Lower lobe of right lung (tissue), 2 donors: ENCODE measurements at regions not wholly inside any gene's neighbourhood (a gene's known extent, or its start where the extent isn't known, plus 50 kb on each side); places are given as distances from the start of the nearest gene placed in this dataset.
A peak's percentile ranks its signal among the peaks of the same experiment; 100 is the strongest.
"Not testable (repeated sequence)": the region's sequence is repeated elsewhere in the genome, so short reads cannot be mapped to it uniquely, and the experiment has no call there.

Experiments used
- ATAC-seq, 2 donors: fragments of 200-7000 bp; cut with Tn5 transposase; one replicate each; pipeline ENCODE4 v1.9.1; 2020 to 2022; ENCODE audit warnings: mild to moderate bottlenecking in 2 of 2, moderate library complexity in 2 of 2
- DNase-seq: peaks from one replicate; pipeline ENCODE4 v3.0.0-alpha.2; 2020
- H3K27ac ChIP-seq: fragments of 200-600 bp; one replicate; pipeline ENCODE4 v1.8.0; 2022
- H3K27me3 ChIP-seq: fragments of 200-600 bp; one replicate; pipeline ENCODE4 v1.8.0; 2022; ENCODE audit warnings: low read depth
- H3K36me3 ChIP-seq: fragments of 200-600 bp; one replicate; pipeline ENCODE4 v1.8.0; 2022; ENCODE audit warnings: mild to moderate bottlenecking
- H3K4me1 ChIP-seq: fragments of 200-600 bp; one replicate; pipeline ENCODE4 v1.8.0; 2022
- H3K4me3 ChIP-seq: fragments of 200-600 bp; one replicate; pipeline ENCODE4 v1.8.0; 2022; ENCODE audit warnings: mild to moderate bottlenecking
- H3K9me3 ChIP-seq: fragments of 200-600 bp; one replicate; pipeline ENCODE4 v1.8.0; 2022
- intact Hi-C: fragments of 100-400 bp; cut with DNase I; formaldehyde crosslinking; loops from one replicate; pipeline ENCODE4 v1.11.0; 2022
- TF ChIP-seq, protein P1 (sequence below): fragments of 200-600 bp; IDR thresholded peaks from one replicate; pipeline ENCODE4 v1.8.0; 2022; ENCODE audit warnings: antibody characterized with exemption, mild to moderate bottlenecking
- donor health status: DM: no; HTN: yes; CAD: no; lungs with severe emphysema.

DNA sequence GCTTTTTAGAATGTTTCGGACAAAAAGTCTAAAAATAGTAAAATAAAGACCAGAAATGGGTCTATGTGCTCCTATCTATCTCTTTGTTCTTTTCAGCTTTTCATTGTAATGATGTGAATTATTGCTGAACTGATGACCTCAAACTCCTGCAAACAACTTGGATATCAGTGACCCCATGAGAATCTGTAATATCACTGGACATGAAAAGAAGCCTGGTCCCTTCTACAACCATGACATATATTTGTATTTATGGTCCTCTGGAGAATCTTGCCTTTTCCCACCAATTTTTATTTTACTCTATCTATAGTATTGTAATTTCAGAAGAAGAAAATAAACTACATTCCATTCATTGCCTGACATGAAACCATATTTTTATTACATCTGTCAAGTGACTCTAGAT, 740.7 kb upstream of the CA10 start:
- DNase-seq (no peak), ATAC-seq (no peak)
- no peaks in the 10 kb centered on the region for H3K9me3 ChIP-seq
- no peaks in the 10 kb centered on the region for H3K27me3 ChIP-seq
- no peaks in the 10 kb centered on the region for H3K4me1 ChIP-seq
- TF ChIP-seq, protein P1, sequence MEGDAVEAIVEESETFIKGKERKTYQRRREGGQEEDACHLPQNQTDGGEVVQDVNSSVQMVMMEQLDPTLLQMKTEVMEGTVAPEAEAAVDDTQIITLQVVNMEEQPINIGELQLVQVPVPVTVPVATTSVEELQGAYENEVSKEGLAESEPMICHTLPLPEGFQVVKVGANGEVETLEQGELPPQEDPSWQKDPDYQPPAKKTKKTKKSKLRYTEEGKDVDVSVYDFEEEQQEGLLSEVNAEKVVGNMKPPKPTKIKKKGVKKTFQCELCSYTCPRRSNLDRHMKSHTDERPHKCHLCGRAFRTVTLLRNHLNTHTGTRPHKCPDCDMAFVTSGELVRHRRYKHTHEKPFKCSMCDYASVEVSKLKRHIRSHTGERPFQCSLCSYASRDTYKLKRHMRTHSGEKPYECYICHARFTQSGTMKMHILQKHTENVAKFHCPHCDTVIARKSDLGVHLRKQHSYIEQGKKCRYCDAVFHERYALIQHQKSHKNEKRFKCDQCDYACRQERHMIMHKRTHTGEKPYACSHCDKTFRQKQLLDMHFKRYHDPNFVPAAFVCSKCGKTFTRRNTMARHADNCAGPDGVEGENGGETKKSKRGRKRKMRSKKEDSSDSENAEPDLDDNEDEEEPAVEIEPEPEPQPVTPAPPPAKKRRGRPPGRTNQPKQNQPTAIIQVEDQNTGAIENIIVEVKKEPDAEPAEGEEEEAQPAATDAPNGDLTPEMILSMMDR: no peak
- H3K27ac ChIP-seq: no peak overlapping the region
- intact Hi-C loops: no loop called here
- no peaks in the 10 kb centered on the region for H3K36me3 ChIP-seq
- no peak overlapping the region for H3K4me3 ChIP-seq

DNA sequence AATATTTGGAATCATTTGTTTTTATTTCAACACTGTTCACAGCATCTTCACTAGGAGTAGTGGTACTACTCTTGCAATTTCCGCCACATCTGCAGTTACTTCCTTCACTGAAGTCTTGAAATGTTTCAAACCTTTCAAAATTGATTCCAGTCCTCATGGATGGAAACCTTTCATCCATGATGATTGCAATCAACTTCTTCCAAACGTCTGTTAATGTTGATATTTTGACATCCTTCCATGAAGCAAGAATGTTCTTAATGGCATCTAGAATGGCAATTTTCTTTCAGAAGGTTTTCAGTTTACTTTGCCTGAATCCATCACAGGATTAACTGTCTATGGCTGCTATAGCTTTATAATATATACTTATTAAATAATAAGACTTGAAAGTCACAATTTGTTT, 736.8 kb upstream of the CA10 start:
- DNase-seq: no peak
- no peak overlapping the region for H3K4me3 ChIP-seq
- H3K27ac ChIP-seq: no peak overlapping the region
- intact Hi-C loops: no loop called here
- no peaks in the 10 kb centered on the region for H3K27me3 ChIP-seq
- TF ChIP-seq, protein P1: no peak
- no peaks in the 10 kb centered on the region for H3K4me1 ChIP-seq
- H3K9me3 ChIP-seq: no peaks in the 10 kb centered on the region
- no peak for ATAC-seq
- no peaks in the 10 kb centered on the region for H3K36me3 ChIP-seq

DNA sequence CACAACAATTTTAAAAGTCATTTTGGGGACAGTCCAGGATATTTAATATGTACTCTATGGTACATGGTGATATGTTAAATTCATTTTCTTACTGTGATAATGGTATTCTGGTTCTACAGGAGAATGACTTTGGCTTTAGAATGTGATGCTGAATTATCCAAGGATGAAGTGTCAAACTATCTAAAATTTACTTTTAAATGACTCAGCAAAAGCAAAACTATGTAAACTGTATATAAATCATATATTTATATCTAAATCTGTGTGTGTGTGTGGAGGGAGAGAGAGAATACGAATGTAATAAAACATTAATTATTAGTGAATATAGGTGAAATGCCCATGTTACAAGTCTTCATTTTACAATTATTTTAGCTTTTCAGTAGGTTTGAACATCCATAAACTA, 733.8 kb upstream of the CA10 start:
- ATAC-seq: no peak
- no peak overlapping the region for H3K27ac ChIP-seq
- DNase-seq: no peak
- no peaks in the 10 kb centered on the region for H3K27me3 ChIP-seq
- TF ChIP-seq, protein P1: no peak
- no peak overlapping the region for H3K4me3 ChIP-seq
- intact Hi-C loops: no loop called here
- H3K36me3 ChIP-seq: no peaks in the 10 kb centered on the region
- no peaks in the 10 kb centered on the region for H3K9me3 ChIP-seq
- no peaks in the 10 kb centered on the region for H3K4me1 ChIP-seq

DNA sequence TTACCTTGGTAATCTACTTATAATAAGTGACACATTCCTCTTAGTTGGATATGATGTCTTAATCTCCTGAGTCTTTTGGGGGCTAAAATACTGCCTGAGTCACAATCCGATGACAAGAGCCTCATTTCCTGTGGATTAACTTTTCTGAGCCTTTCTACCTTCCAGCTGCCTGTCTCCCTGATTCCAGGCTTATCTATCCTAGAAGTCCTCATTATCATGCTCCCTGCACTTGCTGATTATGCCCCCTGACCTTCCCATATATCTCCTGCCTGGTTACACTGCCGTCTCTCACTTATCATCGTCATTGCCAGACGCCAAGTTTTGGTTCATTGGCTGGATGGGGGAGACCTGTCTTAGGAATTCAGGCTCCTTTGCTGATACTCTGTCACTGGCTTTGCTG, 727.4 kb upstream of the CA10 start:
- Histone ChIP-seq H3K27me3 (no peaks in the 10 kb centered on the region), H3K9me3 (no peaks in the 10 kb centered on the region), H3K36me3 (no peaks in the 10 kb centered on the region), H3K27ac (no peak overlapping the region), H3K4me3 (no peak overlapping the region), H3K4me1 (no peaks in the 10 kb centered on the region)
- no peak for DNase-seq
- no peak for ATAC-seq
- intact Hi-C loops: no loop called here
- TF ChIP-seq, protein P1: no peak

DNA sequence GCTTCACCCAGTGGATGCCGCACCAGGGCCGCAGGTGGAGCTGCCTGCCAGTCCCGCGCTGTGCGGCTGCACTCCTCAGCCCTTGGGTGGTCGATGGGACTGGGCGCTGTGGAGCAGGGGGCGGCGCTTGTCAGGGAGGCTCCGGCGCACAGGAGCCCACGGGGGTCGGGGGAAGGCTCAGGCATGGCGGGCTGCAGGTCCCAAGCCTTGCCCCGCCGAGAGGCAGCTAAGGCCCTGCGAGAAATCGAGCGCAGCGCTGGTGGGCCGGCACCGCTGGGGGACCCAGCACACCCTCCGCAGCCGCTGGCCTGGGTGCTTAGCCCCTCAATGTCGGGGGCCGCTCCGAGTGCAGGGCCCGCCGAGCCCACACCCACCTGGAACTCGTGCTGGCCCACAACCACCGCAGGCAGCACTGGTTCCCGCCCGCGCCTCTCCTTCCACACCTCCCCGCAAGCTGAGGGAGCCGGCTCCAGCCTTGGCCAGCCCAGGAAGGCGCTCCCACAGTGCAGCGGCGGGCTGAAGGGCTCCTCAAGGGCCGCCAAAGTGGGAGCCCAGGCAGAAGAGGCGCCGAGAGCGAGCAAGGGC, 725.5 kb upstream of the CA10 start:
- H3K4me1 ChIP-seq, ATAC-seq, H3K9me3 ChIP-seq, H3K4me3 ChIP-seq, H3K27me3 ChIP-seq, H3K36me3 ChIP-seq, intact Hi-C loops, H3K27ac ChIP-seq: not testable (repeated sequence)
- peak; percentile 56 for DNase-seq

DNA sequence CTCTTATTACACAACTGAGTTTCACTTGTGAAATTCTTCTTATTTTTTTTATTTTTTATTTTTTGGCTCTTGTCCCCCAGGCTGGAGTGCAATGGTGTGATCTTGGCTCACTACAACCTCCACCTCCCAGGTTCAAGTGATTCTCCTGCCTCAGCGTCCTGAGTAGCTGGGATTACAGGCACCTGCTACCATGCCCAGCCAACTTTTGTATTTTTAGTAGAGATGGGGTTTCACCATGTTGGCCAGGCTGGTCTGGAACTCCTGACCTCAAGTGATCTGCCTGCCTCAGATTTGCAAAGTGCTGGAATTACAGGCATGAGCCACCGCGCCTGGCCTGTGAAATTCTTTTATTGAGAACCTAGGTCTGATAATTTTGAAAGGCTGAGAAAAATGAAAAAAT, 688.3 kb upstream of the CA10 start:
- DNase-seq, H3K27me3 ChIP-seq, H3K4me1 ChIP-seq, ATAC-seq, H3K9me3 ChIP-seq, H3K4me3 ChIP-seq, H3K36me3 ChIP-seq, H3K27ac ChIP-seq, intact Hi-C loops: not testable (repeated sequence)

DNA sequence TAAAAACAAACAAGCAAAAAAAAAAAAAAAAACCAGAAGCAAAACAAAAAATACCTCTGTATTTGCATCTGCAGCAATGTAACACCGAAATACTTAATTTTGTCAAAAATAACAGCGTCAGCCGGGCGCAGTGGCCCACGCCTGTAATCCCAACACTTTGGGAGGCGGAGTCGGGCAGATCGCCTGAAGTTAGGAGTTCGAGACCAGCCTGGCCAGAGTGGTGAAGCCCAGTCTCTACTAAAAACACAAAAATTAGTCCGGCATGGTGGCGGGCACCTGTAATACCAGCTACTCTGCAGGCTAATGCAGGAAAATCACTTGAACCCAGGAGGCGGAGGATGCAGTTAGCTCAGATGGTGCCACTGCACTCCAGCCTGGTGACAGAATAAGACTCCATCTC, 683.5 kb upstream of the CA10 start:
- Histone ChIP-seq H3K9me3 (no peaks in the 10 kb centered on the region), H3K27ac (no peak overlapping the region), H3K4me3 (no peak overlapping the region), H3K27me3 (no peaks in the 10 kb centered on the region), H3K36me3 (no peaks in the 10 kb centered on the region), H3K4me1 (no peaks in the 10 kb centered on the region)
- DNase-seq (no peak), ATAC-seq (no peak)
- intact Hi-C loops: no loop called here
- TF ChIP-seq, protein P1: no peak
